Activated T-cell treated with anti-CD3 and anti-CD28 coated beads, Interleukin-2, amount 50 U/mL, for 72 hours (primary cell): ENCODE measurements at regions not wholly inside any gene's neighbourhood (a gene's known extent, or its start where the extent isn't known, plus 50 kb on each side); places are given as distances from the start of the nearest gene placed in this dataset.

Experiments used
- ATAC-seq, 2 donors: fragments of 150-1000 bp; cut with Tn5 transposase; replicated peaks in 1 of 2; 2 replicates each; pipeline ENCODE4 v1.10.0; 2021; ENCODE audit warnings: moderate library complexity in 2 of 2, mild to moderate bottlenecking in 1 of 2
- DNase-seq, 2 donors: peaks; one replicate each; pipeline ENCODE4 v3.0.0; 2021 to 2022; ENCODE audit warnings: mixed read lengths in 1 of 2
- H3K27ac Mint-ChIP-seq: one replicate; pipeline ENCODE4 v1.8.0; 2022; ENCODE audit warnings: mild to moderate bottlenecking, moderate library complexity, mixed read lengths
- H3K27me3 Mint-ChIP-seq: one replicate; pipeline ENCODE4 v1.8.0; 2022; ENCODE audit warnings: low read depth, mixed read lengths
- H3K36me3 Mint-ChIP-seq, 2 donors: one replicate each; pipeline ENCODE4 v1.8.0; 2022; ENCODE audit warnings: mixed read lengths in 2 of 2, mild to moderate bottlenecking in 1 of 2; ENCODE audit not compliant: insufficient read depth in 2 of 2
- H3K4me1 Mint-ChIP-seq: one replicate; pipeline ENCODE4 v1.8.0; 2022; ENCODE audit warnings: low read depth, mixed read lengths
- H3K4me3 Mint-ChIP-seq, 2 donors: one replicate each; pipeline ENCODE4 v1.8.0; 2022; ENCODE audit warnings: mild to moderate bottlenecking in 2 of 2, mixed read lengths in 2 of 2, moderate library complexity in 2 of 2
- H3K9me3 Mint-ChIP-seq, 2 donors: one replicate each; pipeline ENCODE4 v1.8.0; 2022; ENCODE audit warnings: mixed read lengths in 2 of 2

- no peak for ATAC-seq
- no peaks in the 10 kb centered on the region for H3K27me3 Mint-ChIP-seq
- no peak overlapping the region for H3K4me3 Mint-ChIP-seq
- no peaks in the 10 kb centered on the region for H3K36me3 Mint-ChIP-seq
- H3K27ac Mint-ChIP-seq, result no peak overlapping the region
- peaks cover 0 to 2% of the 10 kb centered on the region in 2 donors for H3K9me3 Mint-ChIP-seq
- DNase-seq, result no peak
- peaks cover 14% of the 10 kb centered on the region for H3K4me1 Mint-ChIP-seq
Observed at GRCh38 chr3:30516238-30516637, 90.2 kb upstream of the TGFBR2 start.

GRCh38 chr3:30518181-30518864 is 88.1 kb upstream of the TGFBR2 start:
- Mint-ChIP-seq H3K9me3 (peaks cover 0 to 2% of the 10 kb centered on the region in 2 donors), H3K36me3 (no peaks in the 10 kb centered on the region), H3K27me3 (no peaks in the 10 kb centered on the region), H3K4me3 (no peak overlapping the region), H3K27ac (no peak overlapping the region), H3K4me1 (peaks cover 5% of the 10 kb centered on the region)
- ATAC-seq, result no peak
- no peak for DNase-seq

- ATAC-seq (no peak), DNase-seq (no peak)
- peaks cover 0 to 2% of the 10 kb centered on the region in 2 donors for H3K9me3 Mint-ChIP-seq
- no peaks in the 10 kb centered on the region for H3K36me3 Mint-ChIP-seq
- peaks cover 8% of the 10 kb centered on the region for H3K4me1 Mint-ChIP-seq
- H3K27me3 Mint-ChIP-seq, result no peaks in the 10 kb centered on the region
- no peak overlapping the region for H3K27ac Mint-ChIP-seq
- H3K4me3 Mint-ChIP-seq, result no peak overlapping the region
Observed at GRCh38 chr3:30518872-30519271, 87.5 kb upstream of the TGFBR2 start.

- no peak for ATAC-seq
Observed at GRCh38 chr3:30520699-30521098, 85.7 kb upstream of the TGFBR2 start.

GRCh38 chr3:30521156-30521715 is 85.2 kb upstream of the TGFBR2 start:
- Mint-ChIP-seq H3K4me1 (peaks cover 19% of the 10 kb centered on the region), H3K27me3 (no peaks in the 10 kb centered on the region), H3K36me3 (no peaks in the 10 kb centered on the region), H3K9me3 (peaks cover 0 to 2% of the 10 kb centered on the region in 2 donors), H3K27ac (no peak overlapping the region), H3K4me3 (no peak overlapping the region)
- ATAC-seq (no peak), DNase-seq (no peak)

More at GRCh38 chr3:30520699-30521098, 85.7 kb upstream of the TGFBR2 start:
- Mint-ChIP-seq H3K36me3 (no peaks in the 10 kb centered on the region), H3K4me1 (peaks cover 19% of the 10 kb centered on the region), H3K27me3 (no peaks in the 10 kb centered on the region), H3K4me3 (no peak overlapping the region), H3K27ac (no peak overlapping the region), H3K9me3 (peaks cover 0 to 2% of the 10 kb centered on the region in 2 donors)
- DNase-seq, result no peak

GRCh38 chr3:30522476-30522875 is 83.9 kb upstream of the TGFBR2 start:
- no peak for DNase-seq
- H3K4me1 Mint-ChIP-seq, result peaks cover 19% of the 10 kb centered on the region
- no peaks in the 10 kb centered on the region for H3K36me3 Mint-ChIP-seq
- H3K9me3 Mint-ChIP-seq, result peaks cover 0 to under 1% of the 10 kb centered on the region in 2 donors
- no peak overlapping the region for H3K4me3 Mint-ChIP-seq
- H3K27ac Mint-ChIP-seq, result no peak overlapping the region
- no peak for ATAC-seq
- H3K27me3 Mint-ChIP-seq, result no peaks in the 10 kb centered on the region

GRCh38 chr3:30523366-30523765 is 83.0 kb upstream of the TGFBR2 start:
- no peaks in the 10 kb centered on the region for H3K9me3 Mint-ChIP-seq
- DNase-seq (no peak), ATAC-seq (no peak)
- H3K4me3 Mint-ChIP-seq, result no peak overlapping the region
- H3K36me3 Mint-ChIP-seq, result no peaks in the 10 kb centered on the region
- no peak overlapping the region for H3K27ac Mint-ChIP-seq
- no peaks in the 10 kb centered on the region for H3K27me3 Mint-ChIP-seq
- peaks cover 19% of the 10 kb centered on the region for H3K4me1 Mint-ChIP-seq

GRCh38 chr3:30524357-30525040 is 81.9 kb upstream of the TGFBR2 start:
- Mint-ChIP-seq H3K9me3 (no peaks in the 10 kb centered on the region), H3K4me3 (no peak overlapping the region), H3K27ac (no peak overlapping the region), H3K36me3 (no peaks in the 10 kb centered on the region), H3K4me1 (peaks cover 14% of the 10 kb centered on the region), H3K27me3 (no peaks in the 10 kb centered on the region)
- ATAC-seq, result peak; percentile 42 to 43
- DNase-seq, result no peak

GRCh38 chr3:30526031-30526430 is 80.4 kb upstream of the TGFBR2 start:
- no peaks in the 10 kb centered on the region for H3K36me3 Mint-ChIP-seq
- DNase-seq (no peak), ATAC-seq (no peak)
- H3K9me3 Mint-ChIP-seq, result no peaks in the 10 kb centered on the region
- no peak overlapping the region for H3K27ac Mint-ChIP-seq
- peaks cover 14% of the 10 kb centered on the region for H3K4me1 Mint-ChIP-seq
- H3K27me3 Mint-ChIP-seq, result no peaks in the 10 kb centered on the region
- no peak overlapping the region for H3K4me3 Mint-ChIP-seq

GRCh38 chr3:30527186-30527585 is 79.2 kb upstream of the TGFBR2 start:
- no peaks in the 10 kb centered on the region for H3K9me3 Mint-ChIP-seq
- no peak for DNase-seq
- no peak overlapping the region for H3K27ac Mint-ChIP-seq
- no peak for ATAC-seq
- no peaks in the 10 kb centered on the region for H3K36me3 Mint-ChIP-seq
- peaks cover 14% of the 10 kb centered on the region for H3K4me1 Mint-ChIP-seq
- no peak overlapping the region for H3K4me3 Mint-ChIP-seq
- no peaks in the 10 kb centered on the region for H3K27me3 Mint-ChIP-seq

- H3K9me3 Mint-ChIP-seq, result no peaks in the 10 kb centered on the region
- H3K4me3 Mint-ChIP-seq, result no peak overlapping the region
- ATAC-seq (no peak), DNase-seq (no peak)
- no peaks in the 10 kb centered on the region for H3K27me3 Mint-ChIP-seq
- peaks cover 14% of the 10 kb centered on the region for H3K4me1 Mint-ChIP-seq
- no peak overlapping the region for H3K27ac Mint-ChIP-seq
- H3K36me3 Mint-ChIP-seq, result no peaks in the 10 kb centered on the region
Observed at GRCh38 chr3:30527720-30528119, 78.7 kb upstream of the TGFBR2 start.

- H3K4me3 Mint-ChIP-seq, result no peak overlapping the region
- no peaks in the 10 kb centered on the region for H3K27me3 Mint-ChIP-seq
- no peaks in the 10 kb centered on the region for H3K36me3 Mint-ChIP-seq
- ATAC-seq (no peak), DNase-seq (no peak)
- H3K9me3 Mint-ChIP-seq, result no peaks in the 10 kb centered on the region
- no peak overlapping the region for H3K27ac Mint-ChIP-seq
- H3K4me1 Mint-ChIP-seq, result no peaks in the 10 kb centered on the region
Observed at GRCh38 chr3:30530084-30530483, 76.3 kb upstream of the TGFBR2 start.

- Mint-ChIP-seq H3K27ac (no peak overlapping the region), H3K4me3 (no peak overlapping the region), H3K4me1 (no peaks in the 10 kb centered on the region), H3K36me3 (no peaks in the 10 kb centered on the region), H3K27me3 (no peaks in the 10 kb centered on the region), H3K9me3 (no peaks in the 10 kb centered on the region)
- DNase-seq (no peak), ATAC-seq (no peak)
Observed at GRCh38 chr3:30531017-30531570, 75.3 kb upstream of the TGFBR2 start.
